Natural killer cell treated with Interleukin-12 subunit alpha and Interleukin-12 subunit beta and Interleukin-15 and Interleukin-18, amount 100 ng/mL, for 72 hours (primary cell): ENCODE measurements at regions not wholly inside any gene's neighbourhood (a gene's known extent, or its start where the extent isn't known, plus 50 kb on each side); places are given as distances from the start of the nearest gene placed in this dataset.
"Not testable (repeated sequence)": the region's sequence is repeated elsewhere in the genome, so short reads cannot be mapped to it uniquely, and the experiment has no call there.

Experiments
- ATAC-seq, 2 donors: fragments of 150-1000 bp; cut with Tn5 transposase in 1 of 2; sonication (Bioruptor Pico), chemical (Tn5 transposase) in 1 of 2; 2 replicates each; pipeline ENCODE4 v1.10.0; 2021
- DNase-seq: peaks from one replicate; pipeline ENCODE4 v3.0.0; 2022; ENCODE audit warnings: low spot score
- H3K27ac Mint-ChIP-seq, 2 donors: 1 replicate in 1 of 2; 2 replicates in 1 of 2; pipeline ENCODE4 v1.8.0; 2022; ENCODE audit warnings: mixed read lengths in 2 of 2, mild to moderate bottlenecking in 1 of 2, moderate library complexity in 1 of 2
- H3K27me3 Mint-ChIP-seq, 2 donors: 1 replicate in 1 of 2; 2 replicates in 1 of 2; pipeline ENCODE4 v1.8.0; 2022; ENCODE audit warnings: mixed read lengths in 2 of 2
- H3K36me3 Mint-ChIP-seq: one replicate; pipeline ENCODE4 v1.8.0; 2022; ENCODE audit warnings: mixed read lengths
- H3K4me1 Mint-ChIP-seq, 2 donors: 1 replicate in 1 of 2; 2 replicates in 1 of 2; pipeline ENCODE4 v1.8.0; 2022; ENCODE audit warnings: low read depth in 2 of 2, mixed read lengths in 2 of 2, mild to moderate bottlenecking in 1 of 2
- H3K4me3 Mint-ChIP-seq: one replicate; pipeline ENCODE4 v1.8.0; 2022; ENCODE audit warnings: mixed read lengths
- H3K9me3 Mint-ChIP-seq: 2 replicates; pipeline ENCODE4 v1.8.0; 2022; ENCODE audit warnings: mixed read lengths

DNA sequence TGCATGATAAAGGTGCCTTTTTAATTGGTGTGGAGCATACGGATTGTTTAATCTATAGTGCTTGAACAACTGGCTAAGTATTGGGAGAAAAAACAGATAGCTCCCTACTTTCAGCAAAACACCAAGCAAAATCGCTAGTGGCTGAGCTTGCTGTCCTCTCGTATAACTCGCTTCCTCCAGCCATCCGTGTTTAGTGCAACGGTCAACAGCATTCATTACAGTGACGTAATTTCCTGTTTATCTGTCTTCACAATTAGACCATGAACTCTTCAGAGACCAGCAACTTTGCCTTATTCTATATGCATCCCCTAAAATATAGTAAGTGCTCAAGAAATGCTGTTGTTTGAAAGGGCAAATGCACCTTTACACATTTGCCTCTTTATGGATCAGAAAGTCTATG lies 511.9 kb downstream of the HAPSTR1 start:
- peaks cover 3 to 6% of the 10 kb centered on the region in 2 donors for H3K27me3 Mint-ChIP-seq
- no peaks in the 10 kb centered on the region for H3K4me1 Mint-ChIP-seq
- ATAC-seq, result no peak

GRCh38 chr16:9607515-9608230 lies 516.2 kb downstream of the HAPSTR1 start:
- no peaks in the 10 kb centered on the region for H3K36me3 Mint-ChIP-seq

More for the DNA sequence above, 511.9 kb downstream of the HAPSTR1 start:
- H3K36me3 Mint-ChIP-seq, result no peaks in the 10 kb centered on the region
- H3K4me3 Mint-ChIP-seq, result no peak overlapping the region
- DNase-seq, result no peak
- peaks cover 3% of the 10 kb centered on the region for H3K9me3 Mint-ChIP-seq
- H3K27ac Mint-ChIP-seq, result no peak overlapping the region

DNA sequence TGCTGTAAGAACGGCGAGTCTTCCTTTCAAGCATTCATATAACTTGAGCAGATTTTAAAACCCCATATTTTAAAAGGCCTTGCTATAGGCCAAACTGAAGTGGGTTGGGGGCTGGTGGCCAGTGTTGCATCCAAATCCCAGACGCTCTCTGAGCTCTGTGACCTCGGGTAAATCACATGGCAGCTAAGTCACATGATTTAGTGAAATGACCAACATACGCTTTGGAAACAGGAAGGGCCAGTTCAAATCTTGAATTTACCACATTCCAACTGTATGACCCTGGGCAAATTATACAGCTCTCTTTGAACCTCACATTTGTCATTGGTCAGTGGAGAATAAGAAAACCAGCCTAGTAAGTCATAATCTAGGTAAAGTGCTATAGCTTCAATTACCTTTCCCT lies 519.3 kb downstream of the HAPSTR1 start:
- H3K4me1 Mint-ChIP-seq, result no peaks in the 10 kb centered on the region
- no peak overlapping the region for H3K27ac Mint-ChIP-seq
- no peak overlapping the region for H3K4me3 Mint-ChIP-seq
- ATAC-seq (no peak), DNase-seq (no peak)
- H3K9me3 Mint-ChIP-seq, result peaks cover 4% of the 10 kb centered on the region
- peaks cover 0 to 7% of the 10 kb centered on the region in 2 donors for H3K27me3 Mint-ChIP-seq
- H3K36me3 Mint-ChIP-seq, result no peaks in the 10 kb centered on the region

More at GRCh38 chr16:9607515-9608230, 516.2 kb downstream of the HAPSTR1 start:
- H3K27me3 Mint-ChIP-seq, result peaks cover 3 to 7% of the 10 kb centered on the region in 2 donors
- no peak overlapping the region for H3K4me3 Mint-ChIP-seq
- no peak for DNase-seq
- no peak overlapping the region for H3K27ac Mint-ChIP-seq
- no peak for ATAC-seq
- H3K9me3 Mint-ChIP-seq, result peaks cover 4% of the 10 kb centered on the region
- H3K4me1 Mint-ChIP-seq, result no peaks in the 10 kb centered on the region

DNA sequence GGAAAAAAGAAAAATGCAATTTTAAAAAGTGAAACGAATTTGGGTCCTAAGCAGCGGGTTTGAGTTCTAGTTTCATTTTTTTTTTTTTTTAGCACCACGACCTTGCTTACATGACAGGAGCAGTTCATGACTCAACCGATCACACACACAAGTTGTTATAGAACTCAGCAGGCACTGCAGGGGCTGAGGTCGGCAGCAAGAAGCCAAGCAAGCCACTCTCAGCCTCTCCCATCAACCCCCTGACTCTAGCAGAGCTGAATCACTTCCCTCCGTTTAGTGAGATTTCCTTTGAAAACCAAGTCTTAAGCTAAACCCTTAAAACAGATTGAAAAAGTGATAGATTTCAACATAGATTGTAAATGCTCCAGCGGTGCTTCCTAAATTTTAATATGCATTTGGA lies 520.8 kb downstream of the HAPSTR1 start:
- Mint-ChIP-seq H3K9me3 (peaks cover 4% of the 10 kb centered on the region), H3K4me1 (no peaks in the 10 kb centered on the region), H3K27ac (no peak overlapping the region), H3K4me3 (no peak overlapping the region), H3K27me3 (peaks cover 0 to 7% of the 10 kb centered on the region in 2 donors), H3K36me3 (no peaks in the 10 kb centered on the region)
- DNase-seq (no peak), ATAC-seq (no peak)

GRCh38 chr16:9614389-9614788 lies 522.9 kb downstream of the HAPSTR1 start:
- DNase-seq, result no peak
- ATAC-seq, result no peak
- Mint-ChIP-seq H3K9me3 (no peaks in the 10 kb centered on the region), H3K4me1 (no peaks in the 10 kb centered on the region), H3K27me3 (peaks cover 4 to 10% of the 10 kb centered on the region in 2 donors), H3K27ac (no peak overlapping the region), H3K36me3 (no peaks in the 10 kb centered on the region), H3K4me3 (no peak overlapping the region)

- H3K36me3 Mint-ChIP-seq, result no peaks in the 10 kb centered on the region
- ATAC-seq (no peak), DNase-seq (no peak)
- no peak overlapping the region for H3K4me3 Mint-ChIP-seq
- peaks cover 4 to 10% of the 10 kb centered on the region in 2 donors for H3K27me3 Mint-ChIP-seq
- no peak overlapping the region for H3K27ac Mint-ChIP-seq
- no peaks in the 10 kb centered on the region for H3K9me3 Mint-ChIP-seq
- no peaks in the 10 kb centered on the region for H3K4me1 Mint-ChIP-seq
Observed at GRCh38 chr16:9622268-9622667, 530.8 kb downstream of the HAPSTR1 start.

DNA sequence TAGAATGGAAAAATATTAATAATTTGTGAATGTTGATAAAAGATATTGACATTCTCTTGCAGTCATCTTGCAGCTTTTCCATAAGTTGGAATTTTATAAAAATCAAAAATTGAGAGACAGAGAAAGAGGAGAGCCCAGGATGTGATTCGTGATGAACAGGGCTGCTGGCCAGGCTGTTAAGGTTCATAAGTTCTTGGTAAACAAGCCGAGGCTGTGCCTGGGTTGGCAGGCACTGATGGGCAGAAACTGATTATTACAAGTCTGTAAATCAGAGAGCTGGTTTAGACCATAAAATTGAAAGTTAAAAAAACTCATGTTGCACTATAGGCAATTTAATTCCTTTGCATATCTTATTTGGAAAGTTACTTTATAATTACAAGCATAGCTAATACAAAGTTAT lies 533.7 kb downstream of the HAPSTR1 start:
- H3K36me3 Mint-ChIP-seq, result no peaks in the 10 kb centered on the region
- no peak for DNase-seq
- no peaks in the 10 kb centered on the region for H3K27me3 Mint-ChIP-seq
- H3K27ac Mint-ChIP-seq, result no peak overlapping the region
- no peak overlapping the region for H3K4me3 Mint-ChIP-seq
- ATAC-seq, result no peak
- H3K9me3 Mint-ChIP-seq, result no peaks in the 10 kb centered on the region
- no peaks in the 10 kb centered on the region for H3K4me1 Mint-ChIP-seq

- Mint-ChIP-seq H3K4me1 (no peaks in the 10 kb centered on the region), H3K27me3 (no peaks in the 10 kb centered on the region), H3K27ac (no peak overlapping the region), H3K4me3 (no peak overlapping the region), H3K36me3 (no peaks in the 10 kb centered on the region), H3K9me3 (no peaks in the 10 kb centered on the region)
- no peak for DNase-seq
- ATAC-seq, result no peak
Observed at GRCh38 chr16:9627427-9627826, 536.0 kb downstream of the HAPSTR1 start.

DNA sequence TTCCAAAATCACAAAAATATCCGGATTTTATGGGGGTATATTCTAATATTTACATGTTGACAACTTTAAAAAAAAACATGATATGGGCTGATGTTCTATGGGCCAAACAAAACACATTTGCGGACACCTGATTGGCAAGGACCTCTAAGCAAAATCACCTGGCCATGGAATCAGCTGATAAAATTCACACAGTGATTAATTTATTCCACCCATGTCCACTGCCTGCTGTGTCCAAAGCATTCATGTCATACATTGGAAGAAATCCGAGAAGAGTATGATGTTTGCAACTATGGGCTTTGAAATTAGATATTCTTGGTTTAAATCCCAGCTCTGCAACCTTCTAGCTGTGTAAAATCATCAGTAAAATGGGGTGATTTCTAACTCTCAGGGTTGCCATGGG lies 538.7 kb downstream of the HAPSTR1 start:
- DNase-seq (no peak), ATAC-seq (no peak)
- H3K9me3 Mint-ChIP-seq, result peaks cover 3% of the 10 kb centered on the region
- no peaks in the 10 kb centered on the region for H3K27me3 Mint-ChIP-seq
- H3K27ac Mint-ChIP-seq, result no peak overlapping the region
- no peak overlapping the region for H3K4me3 Mint-ChIP-seq
- H3K4me1 Mint-ChIP-seq, result no peaks in the 10 kb centered on the region
- H3K36me3 Mint-ChIP-seq, result no peaks in the 10 kb centered on the region

DNA sequence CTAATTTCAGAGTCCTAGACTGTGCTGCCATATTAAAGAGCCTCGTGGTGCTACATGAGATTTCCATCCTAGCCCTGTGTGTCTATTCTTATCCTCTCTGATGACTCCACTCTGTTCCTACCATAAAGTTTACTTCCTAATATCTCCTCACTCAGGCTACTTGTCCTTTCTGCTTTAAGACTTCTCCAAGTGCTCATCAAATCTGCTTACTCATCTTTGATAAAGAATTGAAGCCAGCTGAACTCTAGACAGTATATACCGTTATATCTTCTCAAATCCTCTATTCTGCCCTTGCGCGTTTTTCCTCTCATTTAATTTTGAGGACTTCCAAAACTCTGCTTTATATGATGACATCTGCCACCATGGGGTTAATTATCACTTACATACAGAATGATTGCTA lies 539.5 kb downstream of the HAPSTR1 start:
- H3K36me3 Mint-ChIP-seq, result no peaks in the 10 kb centered on the region
- H3K27me3 Mint-ChIP-seq, result no peaks in the 10 kb centered on the region
- no peaks in the 10 kb centered on the region for H3K4me1 Mint-ChIP-seq
- H3K9me3 Mint-ChIP-seq, result peaks cover 3% of the 10 kb centered on the region
- DNase-seq, result no peak
- no peak overlapping the region for H3K4me3 Mint-ChIP-seq
- ATAC-seq, result no peak
- no peak overlapping the region for H3K27ac Mint-ChIP-seq

DNA sequence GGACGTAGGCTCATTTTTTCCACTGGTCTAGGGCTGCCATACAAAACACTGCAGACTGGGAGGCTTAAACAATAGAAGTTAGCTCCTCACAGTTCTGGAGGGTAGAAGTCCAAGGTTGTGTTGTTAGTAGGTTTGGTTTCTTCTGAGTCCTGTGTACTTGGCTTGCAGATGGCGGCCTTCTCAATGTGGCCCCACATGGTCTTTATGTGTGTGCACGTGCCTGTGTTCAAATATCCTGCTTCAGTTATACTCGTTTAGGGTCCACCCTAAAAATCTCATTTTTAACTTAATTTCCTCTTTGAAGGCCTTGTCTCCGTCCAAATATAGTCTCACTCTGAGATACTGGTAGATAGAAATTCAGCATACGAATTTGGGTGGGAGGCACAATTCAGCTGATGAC lies 542.4 kb downstream of the HAPSTR1 start:
- Mint-ChIP-seq H3K27me3 (no peaks in the 10 kb centered on the region), H3K4me3 (no peak overlapping the region), H3K36me3 (no peaks in the 10 kb centered on the region), H3K9me3 (peaks cover 5% of the 10 kb centered on the region), H3K4me1 (no peaks in the 10 kb centered on the region), H3K27ac (no peak overlapping the region)
- DNase-seq, result no peak
- no peak for ATAC-seq

- not testable (repeated sequence) for H3K36me3 Mint-ChIP-seq, H3K4me3 Mint-ChIP-seq, H3K27me3 Mint-ChIP-seq, DNase-seq, H3K4me1 Mint-ChIP-seq, H3K27ac Mint-ChIP-seq, H3K9me3 Mint-ChIP-seq, ATAC-seq
Observed at GRCh38 chr16:9635150-9635720, 543.8 kb downstream of the HAPSTR1 start.

DNA sequence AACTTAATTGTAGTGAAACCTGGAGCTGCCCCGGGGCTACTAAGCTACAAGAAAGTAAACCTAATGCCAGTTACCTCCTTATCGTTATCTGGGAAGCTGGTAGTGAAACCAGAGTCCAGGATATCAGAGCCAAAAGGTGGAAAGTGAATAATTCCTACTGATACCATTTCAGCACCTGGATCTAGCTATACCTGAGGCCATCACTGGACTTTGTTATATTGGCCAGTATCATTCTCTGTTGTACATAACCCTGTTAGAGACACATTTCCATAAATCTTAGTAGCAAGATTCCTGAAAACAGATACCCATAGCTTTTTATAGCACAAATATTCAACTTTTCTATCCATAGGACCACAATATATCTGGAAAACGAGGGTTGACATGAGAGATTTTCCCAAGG lies 538.0 kb downstream of the GRIN2A start:
- H3K4me1 Mint-ChIP-seq, result no peaks in the 10 kb centered on the region
- DNase-seq, result no peak
- H3K27ac Mint-ChIP-seq, result no peak overlapping the region
- no peak for ATAC-seq
- peaks cover 7% of the 10 kb centered on the region for H3K9me3 Mint-ChIP-seq
- peaks cover 15 to 27% of the 10 kb centered on the region in 2 donors for H3K27me3 Mint-ChIP-seq
- no peak overlapping the region for H3K4me3 Mint-ChIP-seq
- H3K36me3 Mint-ChIP-seq, result no peaks in the 10 kb centered on the region

GRCh38 chr16:9645911-9646310 lies 536.3 kb downstream of the GRIN2A start:
- Mint-ChIP-seq H3K36me3 (no peaks in the 10 kb centered on the region), H3K9me3 (peaks cover 7% of the 10 kb centered on the region), H3K27ac (no peak overlapping the region), H3K4me3 (no peak overlapping the region), H3K27me3 (peaks cover 14 to 24% of the 10 kb centered on the region in 2 donors), H3K4me1 (no peaks in the 10 kb centered on the region)
- no peak for DNase-seq
- no peak for ATAC-seq
